ENCODE measurements at regions not wholly inside any gene's neighbourhood (a gene's known extent, or its start where the extent isn't known, plus 50 kb on each side); places are given as distances from the start of the nearest gene placed in this dataset.
A peak's percentile ranks its signal among the peaks of the same experiment; 100 is the strongest.

GRCh38 chr10:27369880-27370279 is 129.3 kb upstream of the ACBD5 start:
- H3K4me3 ChIP-seq = no peak overlapping the region
- no peak for DNase-seq
- no peaks in the 10 kb centered on the region for H3K27me3 ChIP-seq
- no peak for TF ChIP-seq CTCF (IDR thresholded peaks at IDR 0.05)
- no peak overlapping the region for H3K27ac ChIP-seq
- no peaks in the 10 kb centered on the region for H3K9me3 ChIP-seq
- H3K36me3 ChIP-seq = no peaks in the 10 kb centered on the region
- H3K9ac ChIP-seq (ENCODE audit: low read depth in 2 of 2, low read length in 2 of 2) = no peak overlapping the region
- intact Hi-C loops (cut with DNase I) = no loop called here
- no peaks in the 10 kb centered on the region for H3K4me1 ChIP-seq

GRCh38 chr10:27368706-27369105 is 128.1 kb upstream of the ACBD5 start:
- Histone ChIP-seq H3K27ac (no peak overlapping the region), H3K4me1 (no peaks in the 10 kb centered on the region), H3K9me3 (no peaks in the 10 kb centered on the region), H3K4me3 (no peak overlapping the region), H3K9ac (ENCODE audit: low read depth in 2 of 2, low read length in 2 of 2) (no peak overlapping the region), H3K36me3 (no peaks in the 10 kb centered on the region), H3K27me3 (no peaks in the 10 kb centered on the region)
- no peak for TF ChIP-seq CTCF (IDR thresholded peaks at IDR 0.05)
- intact Hi-C loops (cut with DNase I) = no loop called here
- DNase-seq = no peak

- Histone ChIP-seq H3K9ac (ENCODE audit: low read depth in 2 of 2, low read length in 2 of 2) (no peak overlapping the region), H3K4me1 (no peaks in the 10 kb centered on the region), H3K36me3 (no peaks in the 10 kb centered on the region), H3K27me3 (no peaks in the 10 kb centered on the region), H3K27ac (no peak overlapping the region), H3K9me3 (no peaks in the 10 kb centered on the region), H3K4me3 (no peak overlapping the region)
- intact Hi-C loops (cut with DNase I) = no loop called here
- DNase-seq = no peak
- TF ChIP-seq CTCF (IDR thresholded peaks at IDR 0.05) = no peak
Observed at GRCh38 chr10:27366769-27367168, 126.2 kb upstream of the ACBD5 start.

- H3K36me3 ChIP-seq = no peaks in the 10 kb centered on the region
- H3K9me3 ChIP-seq = no peaks in the 10 kb centered on the region
- H3K9ac ChIP-seq (ENCODE audit: low read depth in 2 of 2, low read length in 2 of 2) = no peak overlapping the region
- H3K4me1 ChIP-seq = no peaks in the 10 kb centered on the region
- DNase-seq = no peak
- no peak overlapping the region for H3K27ac ChIP-seq
- no peaks in the 10 kb centered on the region for H3K27me3 ChIP-seq
- no peak for TF ChIP-seq CTCF (IDR thresholded peaks at IDR 0.05)
- H3K4me3 ChIP-seq = no peak overlapping the region
- intact Hi-C loops (cut with DNase I) = no loop called here
Observed at GRCh38 chr10:27364028-27364427, 123.4 kb upstream of the ACBD5 start.

- peak; percentile 82 for TF ChIP-seq CTCF (IDR thresholded peaks at IDR 0.05)
- Histone ChIP-seq H3K9me3 (no peaks in the 10 kb centered on the region), H3K27me3 (no peaks in the 10 kb centered on the region), H3K4me3 (no peak overlapping the region), H3K36me3 (no peaks in the 10 kb centered on the region), H3K4me1 (no peaks in the 10 kb centered on the region), H3K9ac (ENCODE audit: low read depth in 2 of 2, low read length in 2 of 2) (no peak overlapping the region), H3K27ac (no peak overlapping the region)
- intact Hi-C loops (cut with DNase I) = no loop called here
- peak; percentile 76 for DNase-seq
Observed at GRCh38 chr10:27360581-27361172, 120.1 kb upstream of the ACBD5 start.
